Ishikawa (cell line): ENCODE measurements at regions not wholly inside any gene's neighbourhood (a gene's known extent, or its start where the extent isn't known, plus 50 kb on each side); places are given as distances from the start of the nearest gene placed in this dataset.
A peak's percentile ranks its signal among the peaks of the same experiment; 100 is the strongest.

Source experiments
- CEBPB ChIP-seq: IDR thresholded peaks from 2 replicates; pipeline ENCODE4 v1.6.1; 2012
- CREB1 ChIP-seq: IDR thresholded peaks from 2 replicates; pipeline ENCODE4 v1.6.1; 2012; ENCODE audit warnings: low read depth
- EGR1 ChIP-seq: IDR thresholded peaks from 2 replicates; pipeline ENCODE4 v1.6.1; 2012
- EP300 ChIP-seq: IDR thresholded peaks from 2 replicates; pipeline ENCODE4 v1.6.1; 2012; ENCODE audit warnings: borderline replicate concordance
- FOXM1 ChIP-seq: IDR thresholded peaks from 2 replicates; pipeline ENCODE4 v1.6.1; 2012; ENCODE audit warnings: low read depth, borderline replicate concordance
- NFIC ChIP-seq: IDR thresholded peaks from 2 replicates; pipeline ENCODE4 v1.6.1; 2012
- RAD21 ChIP-seq: IDR thresholded peaks from 2 replicates; pipeline ENCODE4 v1.6.1; 2012; ENCODE audit warnings: low read depth
- TAF1 ChIP-seq: IDR thresholded peaks from 2 replicates; pipeline ENCODE4 v1.6.1; 2012; ENCODE audit warnings: low read depth, mild to moderate bottlenecking
- TCF12 ChIP-seq: IDR thresholded peaks from 2 replicates; pipeline ENCODE4 v1.6.1; 2012; ENCODE audit warnings: low read depth
- TEAD4 ChIP-seq: IDR thresholded peaks from 2 replicates; pipeline ENCODE4 v1.6.1; 2012
- YY1 ChIP-seq: IDR thresholded peaks from 2 replicates; pipeline ENCODE4 v1.6.1; 2012; ENCODE audit warnings: low read depth
- ZBTB7A ChIP-seq: IDR thresholded peaks from 2 replicates; pipeline ENCODE4 v1.6.1; 2012; ENCODE audit warnings: low read depth
- TF ChIP-seq, protein P1 (sequence below): IDR thresholded peaks from 2 replicates; pipeline ENCODE4 v1.6.1; 2012
- TF ChIP-seq, protein P2 (sequence below): IDR thresholded peaks from 2 replicates; pipeline ENCODE4 v1.6.1; 2012
- TF ChIP-seq, protein P3 (sequence below): IDR thresholded peaks from 2 replicates; pipeline ENCODE4 v1.6.1; 2012; ENCODE audit warnings: low read depth, mild to moderate bottlenecking

DNA sequence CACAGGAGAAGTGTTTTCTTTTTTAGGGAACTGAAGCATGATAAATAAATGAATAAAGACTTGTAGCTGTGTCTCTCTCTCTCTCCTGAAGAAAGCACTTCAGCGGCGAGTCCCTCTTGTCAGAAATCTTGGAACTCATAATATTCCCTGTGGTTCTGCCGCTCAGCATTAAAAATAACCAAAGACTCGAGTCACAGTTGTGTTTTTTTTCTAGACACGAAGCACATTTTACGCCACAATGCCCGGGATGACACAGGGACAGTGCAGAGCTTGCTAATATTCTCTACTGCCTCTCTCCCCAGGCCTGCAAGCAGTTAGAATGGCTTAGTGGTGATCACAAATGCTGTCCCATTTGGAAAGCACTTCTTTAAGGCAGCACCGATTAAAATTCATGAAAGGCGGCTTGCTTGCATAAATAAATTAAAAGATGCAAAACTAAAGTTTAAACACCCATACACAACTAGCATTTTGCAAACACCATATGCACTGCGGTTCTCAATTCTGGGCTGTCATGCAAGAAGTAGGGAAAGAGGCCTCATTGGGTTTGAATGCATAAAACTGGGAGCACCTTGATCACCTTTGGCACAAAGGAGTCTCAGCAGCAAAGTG is 597.4 kb downstream of the SOX6 start:
- no peak for TF ChIP-seq YY1
- TF ChIP-seq CREB1: no peak
- TF ChIP-seq NFIC: no peak
- no peak for TF ChIP-seq EP300
- TF ChIP-seq CEBPB: no peak
- TF ChIP-seq ZBTB7A: no peak
- TF ChIP-seq, protein P1, sequence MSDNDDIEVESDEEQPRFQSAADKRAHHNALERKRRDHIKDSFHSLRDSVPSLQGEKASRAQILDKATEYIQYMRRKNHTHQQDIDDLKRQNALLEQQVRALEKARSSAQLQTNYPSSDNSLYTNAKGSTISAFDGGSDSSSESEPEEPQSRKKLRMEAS: no peak
- TF ChIP-seq, protein P2, sequence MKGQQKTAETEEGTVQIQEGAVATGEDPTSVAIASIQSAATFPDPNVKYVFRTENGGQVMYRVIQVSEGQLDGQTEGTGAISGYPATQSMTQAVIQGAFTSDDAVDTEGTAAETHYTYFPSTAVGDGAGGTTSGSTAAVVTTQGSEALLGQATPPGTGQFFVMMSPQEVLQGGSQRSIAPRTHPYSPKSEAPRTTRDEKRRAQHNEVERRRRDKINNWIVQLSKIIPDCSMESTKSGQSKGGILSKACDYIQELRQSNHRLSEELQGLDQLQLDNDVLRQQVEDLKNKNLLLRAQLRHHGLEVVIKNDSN: no peak
- TF ChIP-seq EGR1: no peak
- no peak for TF ChIP-seq TEAD4
- TF ChIP-seq RAD21: no peak
- TF ChIP-seq TAF1: no peak
- no peak for TF ChIP-seq FOXM1
- TF ChIP-seq, protein P3, sequence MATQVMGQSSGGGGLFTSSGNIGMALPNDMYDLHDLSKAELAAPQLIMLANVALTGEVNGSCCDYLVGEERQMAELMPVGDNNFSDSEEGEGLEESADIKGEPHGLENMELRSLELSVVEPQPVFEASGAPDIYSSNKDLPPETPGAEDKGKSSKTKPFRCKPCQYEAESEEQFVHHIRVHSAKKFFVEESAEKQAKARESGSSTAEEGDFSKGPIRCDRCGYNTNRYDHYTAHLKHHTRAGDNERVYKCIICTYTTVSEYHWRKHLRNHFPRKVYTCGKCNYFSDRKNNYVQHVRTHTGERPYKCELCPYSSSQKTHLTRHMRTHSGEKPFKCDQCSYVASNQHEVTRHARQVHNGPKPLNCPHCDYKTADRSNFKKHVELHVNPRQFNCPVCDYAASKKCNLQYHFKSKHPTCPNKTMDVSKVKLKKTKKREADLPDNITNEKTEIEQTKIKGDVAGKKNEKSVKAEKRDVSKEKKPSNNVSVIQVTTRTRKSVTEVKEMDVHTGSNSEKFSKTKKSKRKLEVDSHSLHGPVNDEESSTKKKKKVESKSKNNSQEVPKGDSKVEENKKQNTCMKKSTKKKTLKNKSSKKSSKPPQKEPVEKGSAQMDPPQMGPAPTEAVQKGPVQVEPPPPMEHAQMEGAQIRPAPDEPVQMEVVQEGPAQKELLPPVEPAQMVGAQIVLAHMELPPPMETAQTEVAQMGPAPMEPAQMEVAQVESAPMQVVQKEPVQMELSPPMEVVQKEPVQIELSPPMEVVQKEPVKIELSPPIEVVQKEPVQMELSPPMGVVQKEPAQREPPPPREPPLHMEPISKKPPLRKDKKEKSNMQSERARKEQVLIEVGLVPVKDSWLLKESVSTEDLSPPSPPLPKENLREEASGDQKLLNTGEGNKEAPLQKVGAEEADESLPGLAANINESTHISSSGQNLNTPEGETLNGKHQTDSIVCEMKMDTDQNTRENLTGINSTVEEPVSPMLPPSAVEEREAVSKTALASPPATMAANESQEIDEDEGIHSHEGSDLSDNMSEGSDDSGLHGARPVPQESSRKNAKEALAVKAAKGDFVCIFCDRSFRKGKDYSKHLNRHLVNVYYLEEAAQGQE: no peak
- no peak for TF ChIP-seq TCF12

DNA sequence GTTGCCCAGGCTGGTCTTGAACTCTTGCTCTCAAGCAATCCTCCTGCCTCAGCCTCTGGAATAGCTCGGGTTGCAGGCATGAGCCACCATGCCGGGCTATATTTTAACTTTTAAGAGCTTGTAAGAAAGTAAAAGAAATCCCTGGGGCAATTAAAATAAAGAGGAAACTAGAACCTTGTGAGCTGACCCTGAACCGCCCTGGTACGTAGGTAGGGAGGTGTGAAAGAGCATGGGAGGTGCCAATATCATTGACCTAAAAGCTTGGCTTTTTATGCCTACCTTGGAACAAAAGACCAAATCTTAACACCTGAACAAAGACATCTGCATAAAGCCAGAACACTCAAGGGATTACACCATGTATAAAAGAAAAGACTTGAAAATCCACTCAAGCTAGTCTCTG is 595.1 kb downstream of the SOX6 start:
- TF ChIP-seq TCF12 (no peak), CEBPB (no peak), EGR1 (no peak), TEAD4 (no peak), ZBTB7A (no peak)

DNA sequence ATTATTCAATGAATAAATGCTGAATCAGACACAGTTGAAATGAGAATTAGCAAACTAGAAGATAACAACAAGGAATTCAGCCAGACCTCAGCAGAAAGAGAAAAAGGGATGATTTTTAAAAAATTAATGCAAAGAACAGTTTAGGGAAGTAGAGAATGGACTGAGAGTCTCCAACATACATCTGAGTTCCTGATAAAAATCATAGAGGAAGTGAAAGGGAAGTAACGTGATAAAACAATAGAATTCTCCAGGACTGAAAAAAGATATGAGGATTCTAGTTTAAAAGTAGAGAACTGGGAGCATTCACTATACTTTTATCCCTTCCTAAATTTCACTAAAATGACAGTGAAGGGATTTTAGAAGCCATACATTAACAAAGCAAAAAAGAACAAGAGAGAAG is 592.0 kb downstream of the SOX6 start:
- TF ChIP-seq TEAD4: no peak
- TF ChIP-seq TAF1: no peak
- TF ChIP-seq, protein P1: no peak
- no peak for TF ChIP-seq FOXM1
- TF ChIP-seq CREB1: no peak
- TF ChIP-seq ZBTB7A: no peak
- TF ChIP-seq, protein P3: no peak
- TF ChIP-seq TCF12: no peak
- TF ChIP-seq YY1: no peak
- TF ChIP-seq, protein P2: no peak
- no peak for TF ChIP-seq EGR1
- TF ChIP-seq NFIC: no peak
- TF ChIP-seq EP300: no peak
- TF ChIP-seq CEBPB: no peak
- no peak for TF ChIP-seq RAD21

DNA sequence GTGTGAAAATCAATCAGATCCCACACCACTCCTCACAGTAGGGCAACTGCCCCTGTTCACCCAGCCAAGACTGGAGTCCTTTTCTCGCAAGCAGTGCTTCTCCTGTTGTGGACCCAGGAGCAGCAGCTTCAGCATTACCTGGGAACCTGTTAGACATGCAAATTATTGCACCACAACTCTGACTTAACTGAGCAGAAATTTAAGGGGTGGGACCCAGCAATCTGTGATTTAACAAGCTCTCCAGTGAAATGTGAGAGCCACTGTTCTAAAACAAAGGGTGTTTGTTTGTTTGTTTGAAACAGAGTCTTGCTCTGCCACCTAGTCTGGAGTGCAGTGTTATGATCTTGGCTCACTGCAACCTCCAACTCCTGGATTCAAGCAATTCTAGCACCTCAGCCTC is 591.4 kb downstream of the SOX6 start:
- no peak for TF ChIP-seq FOXM1
- TF ChIP-seq EP300: peak; percentile 62; the same call in 1 of the 2 replicates
- TF ChIP-seq, protein P1: no peak
- 0 out of 2 replicates have a peak, but pooled peaks have one; percentile 12 for TF ChIP-seq RAD21
- no peak for TF ChIP-seq CEBPB
- TF ChIP-seq, protein P2: no peak
- no peak for TF ChIP-seq YY1
- TF ChIP-seq TCF12: no peak
- TF ChIP-seq TAF1: no peak
- TF ChIP-seq, protein P3: no peak
- TF ChIP-seq TEAD4: peak; percentile 65
- no peak for TF ChIP-seq CREB1
- no peak for TF ChIP-seq EGR1
